ENCODE measurements at regions not wholly inside any gene's neighbourhood (a gene's known extent, or its start where the extent isn't known, plus 50 kb on each side); places are given as distances from the start of the nearest gene placed in this dataset.

- no peaks in the 10 kb centered on the region for H4K20me1 ChIP-seq (ENCODE audit: insufficient read depth, low read length)
- no peak overlapping the region for H3K4me2 ChIP-seq (replicated peaks; ENCODE audit: extremely low read depth, low read length, poor library complexity, severe bottlenecking)
- no peak overlapping the region for H3K4me3 Mint-ChIP-seq
- H3K27ac ChIP-seq (ENCODE audit: low read depth in 1 of 2, low read length in 2 of 2) = no peak overlapping the region
- no peak overlapping the region for H3K4me3 ChIP-seq (replicated peaks in 1 of 3; ENCODE audit: low read depth in 2 of 3, low read length in 3 of 3)
- no peaks in the 10 kb centered on the region for H3K4me1 ChIP-seq (ENCODE audit: control insufficient read depth in 1 of 2, insufficient read depth in 2 of 2, low read length in 2 of 2)
- TF ChIP-seq CTCF (IDR thresholded peaks at IDR 0.05) = no peak
- H3K79me2 ChIP-seq (ENCODE audit: insufficient read depth, low read length) = no peaks in the 10 kb centered on the region
- H3K9me3 Mint-ChIP-seq = peaks cover 0 to 4% (median 2%) of the 10 kb centered on the region in 7 donors
- DNase-seq = no peak
- H3K36me3 ChIP-seq (replicated peaks in 1 of 2; ENCODE audit: control insufficient read depth in 1 of 2, insufficient read depth in 2 of 2, low read length in 2 of 2) = no peaks in the 10 kb centered on the region
- H2AFZ ChIP-seq (ENCODE audit: insufficient read depth, low read depth, low read length, poor library complexity, severe bottlenecking) = no peak overlapping the region
- no peaks in the 10 kb centered on the region for H3K27me3 Mint-ChIP-seq (ENCODE audit: low read depth in 3 of 3)
- intact Hi-C loops (cut with micrococcal nuclease) = no loop called here
- no peak overlapping the region for H3K9ac ChIP-seq (ENCODE audit: insufficient read depth, low read length, poor library complexity, severe bottlenecking)
- no peaks in the 10 kb centered on the region for H3K4me1 Mint-ChIP-seq
- H3K36me3 Mint-ChIP-seq = no peaks in the 10 kb centered on the region
- H3K9me3 ChIP-seq (replicated peaks in 1 of 2; ENCODE audit: control insufficient read depth in 1 of 2, insufficient read depth in 1 of 2, low read length in 2 of 2) = no peaks in the 10 kb centered on the region
- no peaks in the 10 kb centered on the region for H3K27me3 ChIP-seq (ENCODE audit: control insufficient read depth in 2 of 2, insufficient read depth in 2 of 2, low read length in 2 of 2)
- no peak overlapping the region for H3K27ac Mint-ChIP-seq
Observed at GRCh38 chr12:87775784-87776183, 253.4 kb downstream of the C12orf50 start.

- intact Hi-C loops (cut with micrococcal nuclease) = no loop called here
- Mint-ChIP-seq H3K9me3 (peaks cover 0 to 4% (median 2%) of the 10 kb centered on the region in 7 donors), H3K36me3 (no peaks in the 10 kb centered on the region), H3K27ac (no peak overlapping the region), H3K27me3 (ENCODE audit: low read depth in 3 of 3) (no peaks in the 10 kb centered on the region), H3K4me3 (no peak overlapping the region), H3K4me1 (no peaks in the 10 kb centered on the region)
- Histone ChIP-seq H3K36me3 (replicated peaks in 1 of 2; ENCODE audit: control insufficient read depth in 1 of 2, insufficient read depth in 2 of 2, low read length in 2 of 2) (no peaks in the 10 kb centered on the region), H2AFZ (ENCODE audit: insufficient read depth, low read depth, low read length, poor library complexity, severe bottlenecking) (no peak overlapping the region), H3K4me3 (replicated peaks in 1 of 3; ENCODE audit: low read depth in 2 of 3, low read length in 3 of 3) (no peak overlapping the region), H3K27me3 (ENCODE audit: control insufficient read depth in 2 of 2, insufficient read depth in 2 of 2, low read length in 2 of 2) (no peaks in the 10 kb centered on the region), H3K4me1 (ENCODE audit: control insufficient read depth in 1 of 2, insufficient read depth in 2 of 2, low read length in 2 of 2) (no peaks in the 10 kb centered on the region), H3K9ac (ENCODE audit: insufficient read depth, low read length, poor library complexity, severe bottlenecking) (no peak overlapping the region), H3K79me2 (ENCODE audit: insufficient read depth, low read length) (no peaks in the 10 kb centered on the region), H3K4me2 (replicated peaks; ENCODE audit: extremely low read depth, low read length, poor library complexity, severe bottlenecking) (no peak overlapping the region), H3K9me3 (replicated peaks in 1 of 2; ENCODE audit: control insufficient read depth in 1 of 2, insufficient read depth in 1 of 2, low read length in 2 of 2) (no peaks in the 10 kb centered on the region), H4K20me1 (ENCODE audit: insufficient read depth, low read length) (no peaks in the 10 kb centered on the region), H3K27ac (ENCODE audit: low read depth in 1 of 2, low read length in 2 of 2) (no peak overlapping the region)
- no peak for DNase-seq
- TF ChIP-seq CTCF (IDR thresholded peaks at IDR 0.05) = no peak
Observed at GRCh38 chr12:87775051-87775450, 254.2 kb downstream of the C12orf50 start.

Data from CD14-positive monocyte (primary cell).